A673 (cell line): ENCODE measurements at regions not wholly inside any gene's neighbourhood (a gene's known extent, or its start where the extent isn't known, plus 50 kb on each side); places are given as distances from the start of the nearest gene placed in this dataset.

Experiments used
- CTCF ChIP-seq: fragments of 300-800, 200-600 bp; sonication (generic); conservative IDR thresholded peaks from 2 replicates; pipeline ENCODE4 v1.5.1; 2017; ENCODE audit warnings: low read depth, mild to moderate bottlenecking, antibody characterized with exemption, low read length, moderate library complexity, mixed read lengths
- EZH2 ChIP-seq: fragments of 200-600 bp; sonication (generic); IDR thresholded peaks from 2 replicates; pipeline ENCODE4 v1.6.1; 2017; ENCODE audit warnings: borderline replicate concordance, low read depth, mild to moderate bottlenecking, mixed read lengths, antibody characterized with exemption, low read length; ENCODE audit not compliant: poor library complexity, severe bottlenecking

- TF ChIP-seq CTCF (no peak), EZH2 (no peak)
Measured at GRCh38 chr13:82815791-82816190, 1066.5 kb downstream of the SLITRK1 start.
